Central memory CD8-positive, alpha-beta T cell (primary cell): ENCODE measurements at regions not wholly inside any gene's neighbourhood (a gene's known extent, or its start where the extent isn't known, plus 50 kb on each side); places are given as distances from the start of the nearest gene placed in this dataset.

Source experiments
- ATAC-seq: fragments of 150-1000 bp; cut with Tn5 transposase; replicated peaks from 2 replicates; pipeline ENCODE4 v1.10.0; 2022; ENCODE audit warnings: mild to moderate bottlenecking, moderate FRiP score, moderate number of reproducible peaks; ENCODE audit not compliant: poor library complexity, severe bottlenecking; ENCODE audit errors: extremely low read depth
- DNase-seq, 2 donors: peaks; one replicate each; pipeline ENCODE4 v3.0.0; 2021; ENCODE audit warnings: low spot score in 2 of 2
- H3K27ac Mint-ChIP-seq: one replicate; pipeline ENCODE4 v1.8.0; 2022; ENCODE audit warnings: low read depth, mild to moderate bottlenecking, moderate library complexity, mixed read lengths
- H3K27me3 Mint-ChIP-seq: one replicate; pipeline ENCODE4 v1.8.0; 2022; ENCODE audit warnings: mixed read lengths
- H3K36me3 Mint-ChIP-seq: one replicate; pipeline ENCODE4 v1.8.0; 2022; ENCODE audit warnings: mild to moderate bottlenecking, moderate library complexity, mixed read lengths; ENCODE audit not compliant: insufficient read depth
- H3K4me1 Mint-ChIP-seq: one replicate; pipeline ENCODE4 v1.8.0; 2022; ENCODE audit warnings: mixed read lengths
- H3K4me3 Mint-ChIP-seq: one replicate; pipeline ENCODE4 v1.8.0; 2022; ENCODE audit warnings: mild to moderate bottlenecking, moderate library complexity, mixed read lengths
- H3K9me3 Mint-ChIP-seq: one replicate; pipeline ENCODE4 v1.8.0; 2022; ENCODE audit warnings: mixed read lengths

DNA sequence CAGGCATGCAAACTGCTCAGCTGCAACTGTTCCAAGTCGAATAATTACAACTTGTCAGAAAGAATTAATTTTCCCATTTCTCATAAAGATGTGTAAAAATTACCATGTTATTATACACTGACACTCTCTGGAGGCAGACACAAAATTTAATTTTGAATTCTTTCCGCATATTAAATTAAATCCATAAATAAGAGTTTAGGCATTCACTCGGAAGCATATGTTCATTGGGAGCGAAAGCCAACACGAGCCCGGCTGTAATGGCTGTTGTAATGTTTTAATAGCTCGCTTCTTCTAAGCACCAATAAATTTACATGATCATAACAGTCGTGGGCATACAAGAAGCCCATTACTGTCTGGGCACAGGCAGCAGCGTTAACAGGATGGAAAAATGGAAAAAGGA, 189.6 kb upstream of the SOX5 start:
- Mint-ChIP-seq H3K27me3 (no peaks in the 10 kb centered on the region), H3K4me1 (no peaks in the 10 kb centered on the region), H3K9me3 (peaks cover 6% of the 10 kb centered on the region), H3K36me3 (no peaks in the 10 kb centered on the region), H3K27ac (no peak overlapping the region), H3K4me3 (no peak overlapping the region)
- ATAC-seq (no peak), DNase-seq (no peak)

- Mint-ChIP-seq H3K36me3 (no peaks in the 10 kb centered on the region), H3K4me3 (no peak overlapping the region), H3K27me3 (no peaks in the 10 kb centered on the region), H3K27ac (no peak overlapping the region), H3K9me3 (no peaks in the 10 kb centered on the region), H3K4me1 (no peaks in the 10 kb centered on the region)
- DNase-seq (no peak), ATAC-seq (no peak)
These were observed 188.6 kb upstream of the SOX5 start for GRCh38 chr12:24138041-24138440.

GRCh38 chr12:24135158-24135850, 185.8 kb upstream of the SOX5 start:
- ATAC-seq (no peak), DNase-seq (no peak)
- Mint-ChIP-seq H3K4me1 (no peaks in the 10 kb centered on the region), H3K27me3 (no peaks in the 10 kb centered on the region), H3K9me3 (no peaks in the 10 kb centered on the region), H3K36me3 (no peaks in the 10 kb centered on the region), H3K4me3 (no peak overlapping the region), H3K27ac (no peak overlapping the region)

DNA sequence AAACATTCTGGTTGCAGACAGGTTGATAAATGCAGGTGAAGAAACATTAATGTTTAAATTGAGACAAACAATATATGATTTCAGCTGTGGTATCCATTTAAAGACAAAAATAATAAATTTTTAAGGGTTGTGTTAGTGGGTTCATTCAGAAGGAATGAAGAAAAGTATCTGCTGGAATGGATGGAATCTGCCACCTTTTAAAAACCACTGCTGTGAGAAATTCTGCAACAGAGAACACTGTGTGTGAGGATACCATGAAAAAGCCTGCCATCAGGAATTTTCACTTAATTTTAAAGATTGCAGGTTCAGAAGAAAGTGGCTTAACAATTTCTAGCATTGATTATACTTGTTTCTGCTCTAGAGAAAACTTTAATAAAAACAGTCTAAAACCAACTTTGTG, 184.6 kb upstream of the SOX5 start:
- Mint-ChIP-seq H3K4me1 (no peaks in the 10 kb centered on the region), H3K27me3 (no peaks in the 10 kb centered on the region), H3K9me3 (no peaks in the 10 kb centered on the region), H3K4me3 (no peak overlapping the region), H3K27ac (no peak overlapping the region), H3K36me3 (no peaks in the 10 kb centered on the region)
- ATAC-seq = no peak
- no peak for DNase-seq

DNA sequence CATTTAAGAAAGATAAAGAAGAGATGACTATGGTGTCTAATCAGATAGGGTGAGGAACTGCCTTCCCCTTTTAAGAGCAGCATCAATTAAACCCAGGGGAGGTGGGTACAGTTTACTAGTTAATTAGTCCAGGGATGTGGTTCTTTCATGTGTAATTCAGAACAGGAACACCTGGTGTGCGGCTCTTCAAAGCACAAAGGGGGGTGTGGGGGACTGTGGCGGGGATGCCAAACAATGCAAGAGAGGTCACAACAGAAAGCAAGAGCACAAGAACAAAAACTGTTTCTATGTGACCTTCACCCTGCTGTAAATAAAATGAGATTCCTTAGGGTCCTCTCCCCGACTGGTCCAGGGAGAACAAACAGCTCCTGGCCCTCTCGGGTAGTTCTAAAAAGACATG, 183.9 kb upstream of the SOX5 start:
- H3K27ac Mint-ChIP-seq = no peak overlapping the region
- ATAC-seq (no peak), DNase-seq (no peak)
- no peak overlapping the region for H3K4me3 Mint-ChIP-seq
- no peaks in the 10 kb centered on the region for H3K4me1 Mint-ChIP-seq
- H3K36me3 Mint-ChIP-seq = no peaks in the 10 kb centered on the region
- H3K9me3 Mint-ChIP-seq = no peaks in the 10 kb centered on the region
- no peaks in the 10 kb centered on the region for H3K27me3 Mint-ChIP-seq

GRCh38 chr12:24127919-24128721, 178.7 kb upstream of the SOX5 start:
- no peak overlapping the region for H3K4me3 Mint-ChIP-seq
- DNase-seq (no peak), ATAC-seq (no peak)
- no peaks in the 10 kb centered on the region for H3K36me3 Mint-ChIP-seq
- no peaks in the 10 kb centered on the region for H3K4me1 Mint-ChIP-seq
- no peak overlapping the region for H3K27ac Mint-ChIP-seq
- peaks cover 6% of the 10 kb centered on the region for H3K9me3 Mint-ChIP-seq
- no peaks in the 10 kb centered on the region for H3K27me3 Mint-ChIP-seq

- no peaks in the 10 kb centered on the region for H3K4me1 Mint-ChIP-seq
- no peak overlapping the region for H3K4me3 Mint-ChIP-seq
- H3K36me3 Mint-ChIP-seq = no peaks in the 10 kb centered on the region
- no peak overlapping the region for H3K27ac Mint-ChIP-seq
- peaks cover 6% of the 10 kb centered on the region for H3K9me3 Mint-ChIP-seq
- no peak for DNase-seq
- no peak for ATAC-seq
- H3K27me3 Mint-ChIP-seq = no peaks in the 10 kb centered on the region
These were observed 175.8 kb upstream of the SOX5 start for GRCh38 chr12:24125280-24125679.

GRCh38 chr12:24121911-24122310, 172.4 kb upstream of the SOX5 start:
- no peak for DNase-seq
- no peaks in the 10 kb centered on the region for H3K36me3 Mint-ChIP-seq
- no peaks in the 10 kb centered on the region for H3K4me1 Mint-ChIP-seq

GRCh38 chr12:24118668-24119067, 169.2 kb upstream of the SOX5 start:
- Mint-ChIP-seq H3K36me3 (no peaks in the 10 kb centered on the region), H3K4me3 (no peak overlapping the region), H3K27me3 (no peaks in the 10 kb centered on the region), H3K4me1 (no peaks in the 10 kb centered on the region), H3K9me3 (peaks cover 4% of the 10 kb centered on the region), H3K27ac (no peak overlapping the region)
- ATAC-seq = no peak
- no peak for DNase-seq

More at GRCh38 chr12:24121911-24122310, 172.4 kb upstream of the SOX5 start:
- ATAC-seq = no peak
- no peak overlapping the region for H3K4me3 Mint-ChIP-seq
- H3K27me3 Mint-ChIP-seq = no peaks in the 10 kb centered on the region
- H3K27ac Mint-ChIP-seq = no peak overlapping the region
- H3K9me3 Mint-ChIP-seq = peaks cover 6% of the 10 kb centered on the region

- Mint-ChIP-seq H3K27ac (no peak overlapping the region), H3K9me3 (peaks cover 4% of the 10 kb centered on the region), H3K36me3 (no peaks in the 10 kb centered on the region), H3K4me1 (no peaks in the 10 kb centered on the region), H3K4me3 (no peak overlapping the region), H3K27me3 (no peaks in the 10 kb centered on the region)
- no peak for ATAC-seq
- DNase-seq = no peak
These were observed 167.1 kb upstream of the SOX5 start for GRCh38 chr12:24116548-24116947.

- no peak for ATAC-seq
These were observed 164.2 kb upstream of the SOX5 start for GRCh38 chr12:24113701-24114100.

GRCh38 chr12:24111616-24112015, 162.1 kb upstream of the SOX5 start:
- Mint-ChIP-seq H3K4me3 (no peak overlapping the region), H3K36me3 (no peaks in the 10 kb centered on the region), H3K27me3 (no peaks in the 10 kb centered on the region), H3K9me3 (peaks cover 4% of the 10 kb centered on the region), H3K4me1 (no peaks in the 10 kb centered on the region), H3K27ac (no peak overlapping the region)
- no peak for ATAC-seq
- DNase-seq = no peak

More at GRCh38 chr12:24113701-24114100, 164.2 kb upstream of the SOX5 start:
- Mint-ChIP-seq H3K27ac (no peak overlapping the region), H3K27me3 (no peaks in the 10 kb centered on the region), H3K4me3 (no peak overlapping the region), H3K9me3 (peaks cover 4% of the 10 kb centered on the region), H3K4me1 (no peaks in the 10 kb centered on the region), H3K36me3 (no peaks in the 10 kb centered on the region)
- no peak for DNase-seq

DNA sequence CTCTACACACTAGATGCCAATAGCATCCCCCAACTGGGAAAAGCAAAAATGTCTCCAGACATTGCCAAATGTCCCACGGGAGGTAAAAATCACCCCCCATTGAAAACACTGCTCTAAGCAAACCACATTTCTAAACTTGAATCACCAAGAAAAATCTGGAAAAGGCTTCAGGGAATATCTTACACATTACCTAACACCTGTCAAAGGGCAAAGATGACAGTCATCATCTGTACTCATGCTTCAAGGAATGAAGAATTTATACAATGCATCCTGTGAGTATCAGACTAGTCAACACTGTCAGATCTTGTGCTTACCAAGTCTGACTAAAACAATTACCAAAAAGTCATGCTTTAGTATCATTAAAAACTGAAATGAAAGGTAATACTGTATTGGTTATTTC, 161.6 kb upstream of the SOX5 start:
- H3K4me1 Mint-ChIP-seq = no peaks in the 10 kb centered on the region
- H3K9me3 Mint-ChIP-seq = peaks cover 4% of the 10 kb centered on the region
- DNase-seq = no peak
- H3K27ac Mint-ChIP-seq = no peak overlapping the region
- ATAC-seq = no peak
- H3K27me3 Mint-ChIP-seq = no peaks in the 10 kb centered on the region
- no peak overlapping the region for H3K4me3 Mint-ChIP-seq
- H3K36me3 Mint-ChIP-seq = no peaks in the 10 kb centered on the region
